Trophoblast cell (in vitro differentiated cells and primary cell): ENCODE measurements at regions not wholly inside any gene's neighbourhood (a gene's known extent, or its start where the extent isn't known, plus 50 kb on each side); places are given as distances from the start of the nearest gene placed in this dataset.

Experiments
- DNase-seq, 2 donors: peaks; one replicate each; pipeline ENCODE4 v3.0.0-alpha.2; 2016
- H2AFZ ChIP-seq: 2 replicates; pipeline ENCODE4 v1.6.1; 2013; ENCODE audit warnings: low read length, moderate library complexity, mild to moderate bottlenecking; ENCODE audit not compliant: insufficient read depth, poor library complexity
- H2AK5ac ChIP-seq: 2 replicates; pipeline ENCODE4 v1.6.1; 2013; ENCODE audit warnings: mild to moderate bottlenecking, low read length
- H2BK120ac ChIP-seq: 2 replicates; pipeline ENCODE4 v1.6.1; 2013; ENCODE audit warnings: low read length, mild to moderate bottlenecking, moderate library complexity; ENCODE audit not compliant: insufficient read depth, poor library complexity
- H2BK12ac ChIP-seq: 2 replicates; pipeline ENCODE4 v1.6.1; 2013; ENCODE audit warnings: mild to moderate bottlenecking, low read length, moderate library complexity
- H2BK5ac ChIP-seq: 2 replicates; pipeline ENCODE4 v1.6.1; 2013; ENCODE audit warnings: low read length, low read depth, moderate library complexity, mild to moderate bottlenecking; ENCODE audit not compliant: poor library complexity
- H3K14ac ChIP-seq: 2 replicates; pipeline ENCODE4 v1.6.1; 2013; ENCODE audit warnings: mild to moderate bottlenecking, low read length
- H3K18ac ChIP-seq: 2 replicates; pipeline ENCODE4 v1.6.1; 2013; ENCODE audit warnings: mild to moderate bottlenecking, low read length
- H3K23ac ChIP-seq: 2 replicates; pipeline ENCODE4 v1.6.1; 2013; ENCODE audit warnings: low read length
- H3K27ac ChIP-seq: 2 replicates; pipeline ENCODE4 v1.5.1; 2013; ENCODE audit warnings: low read depth, mild to moderate bottlenecking, inconsistent platforms, low read length, moderate library complexity
- H3K27me3 ChIP-seq: 2 replicates; pipeline ENCODE4 v1.6.1; 2013; ENCODE audit warnings: inconsistent platforms, mild to moderate bottlenecking, low read length, moderate library complexity; ENCODE audit not compliant: insufficient read depth
- H3K36me3 ChIP-seq, 2 experiments: 1 replicate in 1 of 2; 2 replicates in 1 of 2; pipeline ENCODE4 v1.6.1; 2013; ENCODE audit warnings: low read length in 2 of 2, mild to moderate bottlenecking in 2 of 2, moderate library complexity in 1 of 2; ENCODE audit not compliant: insufficient read depth in 2 of 2, control insufficient read depth in 1 of 2
- H3K4ac ChIP-seq: 2 replicates; pipeline ENCODE4 v1.6.1; 2013; ENCODE audit warnings: low read depth, mild to moderate bottlenecking, low read length, moderate library complexity
- H3K4me1 ChIP-seq, 2 experiments: 1 replicate in 1 of 2; 2 replicates in 1 of 2; pipeline ENCODE4 v1.6.1; 2013; ENCODE audit warnings: low read length in 2 of 2, mild to moderate bottlenecking in 2 of 2, moderate library complexity in 1 of 2; ENCODE audit not compliant: insufficient read depth in 2 of 2, control insufficient read depth in 1 of 2
- H3K4me2 ChIP-seq: 2 replicates; pipeline ENCODE4 v1.6.1; 2013; ENCODE audit warnings: inconsistent platforms, mild to moderate bottlenecking, low read length, moderate library complexity
- H3K4me3 ChIP-seq: 2 replicates; pipeline ENCODE4 v1.5.1; 2013; ENCODE audit warnings: mild to moderate bottlenecking, low read depth, low read length, inconsistent platforms
- H3K79me1 ChIP-seq: one replicate; pipeline ENCODE4 v1.6.1; 2013; ENCODE audit warnings: low read length
- H3K79me2 ChIP-seq: 2 replicates; pipeline ENCODE4 v1.6.1; 2013; ENCODE audit warnings: low read length, mild to moderate bottlenecking; ENCODE audit not compliant: control insufficient read depth, insufficient read depth, poor library complexity
- H3K9ac ChIP-seq: 2 replicates; pipeline ENCODE4 v1.6.1; 2013; ENCODE audit warnings: mild to moderate bottlenecking, low read length
- H3K9me3 ChIP-seq: 2 replicates; pipeline ENCODE4 v1.6.1; 2013; ENCODE audit warnings: low read depth, mild to moderate bottlenecking, control low read depth, inconsistent platforms, low read length; ENCODE audit not compliant: insufficient read depth
- H4K12ac ChIP-seq: 2 replicates; pipeline ENCODE4 v1.6.1; 2013; ENCODE audit warnings: low read depth, mild to moderate bottlenecking, low read length, moderate library complexity
- H4K8ac ChIP-seq: 2 replicates; pipeline ENCODE4 v1.6.1; 2013; ENCODE audit warnings: low read depth, mild to moderate bottlenecking, low read length, moderate library complexity
- H4K91ac ChIP-seq: one replicate; pipeline ENCODE4 v1.6.1; 2013; ENCODE audit warnings: low read depth, mild to moderate bottlenecking, low read length, moderate library complexity
- WGBS: extraction: QIAGEN DNeasy Blood & Tissue Kit; methylation state at CpG from one replicate; pipeline ENCODE4 v1.1.7; 2013; ENCODE audit warnings: missing lambda C conversion rate; ENCODE audit not compliant: insufficient read length, insufficient coverage; ENCODE audit errors: extremely low coverage; 5-methylcytosine and 5-hydroxymethylcytosine counted together

- no peak overlapping the region for H2BK5ac ChIP-seq
- no peak overlapping the region for H3K14ac ChIP-seq
- no peak overlapping the region for H2AK5ac ChIP-seq
- H3K4ac ChIP-seq = no peak overlapping the region
- no peak overlapping the region for H3K27ac ChIP-seq
- H2AFZ ChIP-seq = no peak overlapping the region
- no peak overlapping the region for H2BK120ac ChIP-seq
- H4K12ac ChIP-seq = no peak overlapping the region
- no peaks in the 10 kb centered on the region for H3K9me3 ChIP-seq
- H2BK12ac ChIP-seq = no peak overlapping the region
- H3K23ac ChIP-seq = no peak overlapping the region
- no peaks in the 10 kb centered on the region for H3K79me2 ChIP-seq
- H3K18ac ChIP-seq = no peak overlapping the region
- H3K9ac ChIP-seq = no peak overlapping the region
- H3K4me1 ChIP-seq = no peaks in the 10 kb centered on the region
- H3K4me3 ChIP-seq = no peak overlapping the region
- H4K8ac ChIP-seq = no peak overlapping the region
- H3K4me2 ChIP-seq = no peak overlapping the region
- no peaks in the 10 kb centered on the region for H3K36me3 ChIP-seq
- no peak overlapping the region for H4K91ac ChIP-seq
- DNase-seq = peak in 1 of 2 donors; percentile 13
- H3K27me3 ChIP-seq = no peaks in the 10 kb centered on the region
- no peaks in the 10 kb centered on the region for H3K79me1 ChIP-seq
Measured at GRCh38 chr2:180790891-180791290, 189.5 kb upstream of the UBE2E3 start.

GRCh38 chr2:180787330-180787729 is 193.1 kb upstream of the UBE2E3 start:
- H3K23ac ChIP-seq = no peak overlapping the region
- H3K27ac ChIP-seq = no peak overlapping the region
- H2AK5ac ChIP-seq = no peak overlapping the region
- H3K4me2 ChIP-seq = no peak overlapping the region
- no peak overlapping the region for H3K18ac ChIP-seq
- no peak overlapping the region for H3K4me3 ChIP-seq
- no peaks in the 10 kb centered on the region for H3K36me3 ChIP-seq
- H3K9me3 ChIP-seq = no peaks in the 10 kb centered on the region
- no peak for DNase-seq
- no peaks in the 10 kb centered on the region for H3K4me1 ChIP-seq
- no peak overlapping the region for H2BK5ac ChIP-seq
- no peaks in the 10 kb centered on the region for H3K79me1 ChIP-seq
- no peak overlapping the region for H3K14ac ChIP-seq
- H2BK120ac ChIP-seq = no peak overlapping the region
- no peak overlapping the region for H3K9ac ChIP-seq
- H4K12ac ChIP-seq = no peak overlapping the region
- no peaks in the 10 kb centered on the region for H3K27me3 ChIP-seq
- no peaks in the 10 kb centered on the region for H3K79me2 ChIP-seq
- no peak overlapping the region for H3K4ac ChIP-seq
- no CpG with 5 or more reads among the region's 1 CpG for WGBS
- H4K91ac ChIP-seq = no peak overlapping the region
- no peak overlapping the region for H2BK12ac ChIP-seq
- no peak overlapping the region for H2AFZ ChIP-seq
- H4K8ac ChIP-seq = no peak overlapping the region

GRCh38 chr2:180781276-180781675 is 199.1 kb upstream of the UBE2E3 start:
- no CpG with 5 or more reads among the region's 2 CpGs for WGBS
- H3K14ac ChIP-seq = no peak overlapping the region

GRCh38 chr2:180778291-180778690 is 202.1 kb upstream of the UBE2E3 start:
- H3K36me3 ChIP-seq = no peaks in the 10 kb centered on the region
- H3K9me3 ChIP-seq = no peaks in the 10 kb centered on the region
- no peaks in the 10 kb centered on the region for H3K79me1 ChIP-seq
- H2BK120ac ChIP-seq = no peak overlapping the region
- no peaks in the 10 kb centered on the region for H3K27me3 ChIP-seq
- no peak overlapping the region for H4K8ac ChIP-seq
- H4K91ac ChIP-seq = no peak overlapping the region
- H3K23ac ChIP-seq = no peak overlapping the region
- no peaks in the 10 kb centered on the region for H3K4me1 ChIP-seq
- H2BK12ac ChIP-seq = no peak overlapping the region
- H2BK5ac ChIP-seq = no peak overlapping the region
- no peak overlapping the region for H3K27ac ChIP-seq
- H3K4me2 ChIP-seq = no peak overlapping the region
- H2AFZ ChIP-seq = no peak overlapping the region
- H3K79me2 ChIP-seq = no peaks in the 10 kb centered on the region
- no peak overlapping the region for H4K12ac ChIP-seq
- no peak overlapping the region for H3K14ac ChIP-seq
- no peak overlapping the region for H2AK5ac ChIP-seq
- H3K4me3 ChIP-seq = no peak overlapping the region
- H3K4ac ChIP-seq = no peak overlapping the region
- H3K18ac ChIP-seq = no peak overlapping the region
- DNase-seq = no peak
- no CpG with 5 or more reads among the region's 5 CpGs for WGBS
- no peak overlapping the region for H3K9ac ChIP-seq

More at GRCh38 chr2:180781276-180781675, 199.1 kb upstream of the UBE2E3 start:
- Histone ChIP-seq H4K91ac (no peak overlapping the region), H3K79me2 (no peaks in the 10 kb centered on the region), H3K4me2 (no peak overlapping the region), H4K12ac (no peak overlapping the region), H3K4me1 (no peaks in the 10 kb centered on the region), H2BK12ac (no peak overlapping the region), H3K4me3 (no peak overlapping the region), H3K27ac (no peak overlapping the region), H2AFZ (no peak overlapping the region), H3K23ac (no peak overlapping the region), H2BK120ac (no peak overlapping the region), H3K9ac (no peak overlapping the region), H3K18ac (no peak overlapping the region), H3K79me1 (no peaks in the 10 kb centered on the region), H3K27me3 (no peaks in the 10 kb centered on the region), H2BK5ac (no peak overlapping the region), H3K36me3 (no peaks in the 10 kb centered on the region), H3K4ac (no peak overlapping the region), H2AK5ac (no peak overlapping the region), H3K9me3 (no peaks in the 10 kb centered on the region), H4K8ac (no peak overlapping the region)
- DNase-seq = no peak

DNA sequence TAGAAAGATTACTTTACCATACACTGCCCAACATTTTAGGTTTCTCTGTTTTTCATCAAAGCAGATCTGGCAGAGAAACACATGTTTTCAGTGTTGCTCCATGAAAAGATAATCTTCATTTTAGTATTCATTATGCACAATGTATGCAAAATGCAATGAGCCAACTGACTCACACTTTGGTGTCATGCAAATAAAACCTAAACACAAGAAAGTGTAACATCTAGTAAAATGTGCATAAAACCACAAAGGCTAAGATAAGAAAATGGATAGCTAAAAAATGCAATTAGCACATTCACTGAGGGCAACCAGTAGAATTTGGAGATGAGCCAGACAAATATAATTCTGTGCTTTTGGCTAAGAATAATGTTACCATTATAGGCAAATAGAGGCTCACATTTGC is 203.5 kb upstream of the UBE2E3 start:
- Histone ChIP-seq H2AK5ac (no peak overlapping the region), H3K4me3 (no peak overlapping the region), H2AFZ (no peak overlapping the region), H3K4me1 (no peaks in the 10 kb centered on the region), H3K23ac (no peak overlapping the region), H3K79me1 (no peaks in the 10 kb centered on the region), H3K4me2 (no peak overlapping the region), H3K14ac (no peak overlapping the region), H3K9ac (no peak overlapping the region), H4K12ac (no peak overlapping the region), H3K27ac (no peak overlapping the region), H2BK120ac (no peak overlapping the region), H3K9me3 (no peaks in the 10 kb centered on the region), H4K91ac (no peak overlapping the region), H2BK5ac (no peak overlapping the region), H3K27me3 (no peaks in the 10 kb centered on the region), H2BK12ac (no peak overlapping the region), H3K4ac (no peak overlapping the region), H3K79me2 (no peaks in the 10 kb centered on the region), H4K8ac (no peak overlapping the region), H3K36me3 (no peaks in the 10 kb centered on the region), H3K18ac (no peak overlapping the region)
- DNase-seq = no peak
